Sigmoid colon (tissue), 4 donors: ENCODE measurements at regions not wholly inside any gene's neighbourhood (a gene's known extent, or its start where the extent isn't known, plus 50 kb on each side); places are given as distances from the start of the nearest gene placed in this dataset.

Source experiments
- POLR2A ChIP-seq, 2 donors: fragments of 450-650 bp; IDR thresholded peaks; one replicate each; pipeline ENCODE4 v1.6.1; 2016; ENCODE audit warnings: antibody characterized with exemption in 2 of 2, mild to moderate bottlenecking in 2 of 2, moderate library complexity in 2 of 2
- POLR2AphosphoS5 ChIP-seq, 4 donors: sonication (generic); formaldehyde crosslinking; IDR thresholded peaks; one replicate each; pipeline ENCODE4 v1.6.1; 2017; ENCODE audit warnings: antibody characterized with exemption in 4 of 4
- TF ChIP-seq, protein P1 (sequence below), 4 experiments: fragments of 450-650 bp in 3 of 4; fragments of 200-600 bp in 1 of 4; IDR thresholded peaks; one replicate each; pipeline ENCODE4 v1.5.1; 2016 to 2019; ENCODE audit warnings: antibody characterized with exemption in 4 of 4, mild to moderate bottlenecking in 3 of 4, moderate library complexity in 2 of 4

DNA sequence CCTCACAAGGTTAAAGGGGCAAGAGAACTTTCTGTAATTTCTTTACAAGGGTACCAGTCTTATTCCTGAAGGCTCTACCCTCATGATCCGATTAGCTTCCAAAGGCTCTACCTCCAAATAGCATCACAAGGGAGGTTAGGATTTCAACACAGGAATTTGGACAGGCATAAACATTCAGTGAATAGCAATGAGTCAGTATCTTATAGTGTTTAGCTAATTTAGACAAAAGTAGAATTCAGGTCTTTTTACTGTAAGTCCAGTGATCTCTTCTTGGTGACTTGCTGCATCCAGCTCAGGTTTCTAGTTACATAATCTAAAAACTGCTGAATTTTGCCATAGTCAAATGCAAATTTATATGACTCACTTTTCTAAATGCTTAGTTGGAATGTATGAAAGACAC lies 1995.6 kb upstream of the RAG2 start:
- TF ChIP-seq, protein P1, sequence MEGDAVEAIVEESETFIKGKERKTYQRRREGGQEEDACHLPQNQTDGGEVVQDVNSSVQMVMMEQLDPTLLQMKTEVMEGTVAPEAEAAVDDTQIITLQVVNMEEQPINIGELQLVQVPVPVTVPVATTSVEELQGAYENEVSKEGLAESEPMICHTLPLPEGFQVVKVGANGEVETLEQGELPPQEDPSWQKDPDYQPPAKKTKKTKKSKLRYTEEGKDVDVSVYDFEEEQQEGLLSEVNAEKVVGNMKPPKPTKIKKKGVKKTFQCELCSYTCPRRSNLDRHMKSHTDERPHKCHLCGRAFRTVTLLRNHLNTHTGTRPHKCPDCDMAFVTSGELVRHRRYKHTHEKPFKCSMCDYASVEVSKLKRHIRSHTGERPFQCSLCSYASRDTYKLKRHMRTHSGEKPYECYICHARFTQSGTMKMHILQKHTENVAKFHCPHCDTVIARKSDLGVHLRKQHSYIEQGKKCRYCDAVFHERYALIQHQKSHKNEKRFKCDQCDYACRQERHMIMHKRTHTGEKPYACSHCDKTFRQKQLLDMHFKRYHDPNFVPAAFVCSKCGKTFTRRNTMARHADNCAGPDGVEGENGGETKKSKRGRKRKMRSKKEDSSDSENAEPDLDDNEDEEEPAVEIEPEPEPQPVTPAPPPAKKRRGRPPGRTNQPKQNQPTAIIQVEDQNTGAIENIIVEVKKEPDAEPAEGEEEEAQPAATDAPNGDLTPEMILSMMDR (IDR thresholded peaks at IDR 0.05), result no peak
- TF ChIP-seq POLR2A (IDR thresholded peaks at IDR 0.05), result no peak
- no peak for TF ChIP-seq POLR2AphosphoS5 (IDR thresholded peaks at IDR 0.05)
